HS-27A (cell line): ENCODE measurements at regions not wholly inside any gene's neighbourhood (a gene's known extent, or its start where the extent isn't known, plus 50 kb on each side); places are given as distances from the start of the nearest gene placed in this dataset.
A peak's percentile ranks its signal among the peaks of the same experiment; 100 is the strongest.

Experiments used
- DNase-seq: peaks from one replicate; pipeline ENCODE4 v3.0.0-alpha.2; 2012; ENCODE audit warnings: low read depth, missing footprints

- no peak for DNase-seq
These were observed 465.0 kb downstream of the KCTD8 start for GRCh38 chr4:43983610-43984009.

GRCh38 chr4:43987331-43987944 lies 461.2 kb downstream of the KCTD8 start:
- no peak for DNase-seq

GRCh38 chr4:43990551-43990950 lies 458.1 kb downstream of the KCTD8 start:
- no peak for DNase-seq

DNA sequence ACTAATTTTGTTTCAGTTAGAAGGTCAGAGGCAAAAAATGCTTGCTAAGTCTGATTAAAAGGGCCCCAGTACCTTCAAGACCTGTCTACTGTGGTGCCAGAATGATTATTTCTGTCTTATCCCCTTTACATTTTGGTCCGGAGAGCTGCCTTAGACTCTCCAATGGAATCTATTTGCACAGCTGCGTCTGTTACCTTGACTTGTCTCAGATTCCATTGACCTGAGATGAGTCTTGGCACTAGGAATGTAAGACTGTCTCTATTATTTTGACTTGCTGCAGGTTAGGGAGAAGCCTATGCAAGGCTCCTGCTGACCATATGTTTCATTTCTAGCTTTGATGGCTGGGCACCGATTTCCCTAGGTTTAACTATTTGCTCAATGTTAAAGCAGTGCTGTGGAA lies 457.6 kb downstream of the KCTD8 start:
- no peak for DNase-seq

DNA sequence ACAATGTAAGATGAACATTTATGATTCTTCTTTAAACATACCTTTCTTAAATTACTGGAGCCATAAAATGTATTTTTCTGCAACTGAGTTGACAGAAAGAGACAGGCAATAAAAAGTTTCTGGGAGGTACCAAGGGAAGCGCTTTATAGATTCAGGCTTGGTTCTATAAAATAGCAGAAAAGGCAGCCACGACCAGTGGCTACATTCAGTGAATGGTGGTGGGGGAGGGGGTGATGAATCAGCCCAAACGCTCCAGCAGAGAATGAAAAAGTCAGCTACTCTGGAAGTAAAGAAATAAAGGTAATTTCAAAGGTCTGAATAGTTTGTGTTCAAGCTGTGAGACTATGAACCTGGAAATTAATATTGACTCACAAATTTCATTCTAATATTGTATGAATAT lies 456.1 kb downstream of the KCTD8 start:
- no peak for DNase-seq

DNA sequence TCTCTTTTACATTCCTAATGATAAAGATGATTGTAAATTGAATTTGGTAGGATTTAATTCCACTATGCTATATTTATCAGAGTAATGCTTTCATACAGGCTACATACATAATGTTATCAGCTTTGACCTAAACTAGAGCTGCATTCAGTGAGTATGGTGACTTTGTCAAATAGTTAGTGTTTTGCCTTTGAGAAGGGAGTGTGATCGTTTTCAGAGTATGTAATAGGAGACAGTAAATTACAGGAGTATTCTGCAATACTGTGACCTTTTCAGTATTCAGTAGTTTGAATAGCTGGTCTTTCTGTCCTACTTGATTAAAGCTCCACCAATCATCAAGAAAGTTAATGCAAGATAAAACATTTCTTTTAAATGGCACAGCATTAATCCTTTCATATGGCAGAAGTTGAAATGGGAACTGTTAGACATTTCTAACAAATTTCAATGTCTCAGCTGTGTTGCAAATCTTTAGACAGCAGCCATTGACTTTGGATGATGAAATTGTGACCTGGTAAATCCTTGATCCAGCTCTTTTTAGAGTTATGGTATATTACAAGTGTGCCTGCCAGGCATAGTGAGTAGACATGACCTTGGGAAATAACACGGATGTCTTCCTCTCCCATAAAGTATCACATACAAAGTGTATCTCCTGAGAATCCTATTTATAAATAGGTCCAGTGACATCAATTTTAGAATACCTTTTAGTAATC lies 455.3 kb downstream of the KCTD8 start:
- no peak for DNase-seq

DNA sequence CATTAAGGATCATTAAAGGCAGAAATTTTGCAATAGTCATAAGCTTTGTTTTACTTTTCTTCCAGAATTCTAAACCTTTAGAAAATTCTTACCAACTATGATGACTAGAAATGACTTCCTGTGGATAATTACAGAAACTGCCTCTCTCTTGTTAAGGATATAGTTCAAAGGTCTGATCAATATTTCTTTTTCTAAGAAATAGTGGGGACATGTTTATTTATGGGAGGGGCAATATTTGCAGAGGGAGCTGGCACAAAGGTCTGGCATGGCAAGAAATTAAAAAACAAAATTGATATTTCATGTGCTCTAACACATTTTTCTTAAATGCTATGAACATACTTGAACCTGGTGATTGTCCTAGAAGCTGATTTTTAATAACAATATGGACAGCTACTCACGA lies 448.9 kb downstream of the KCTD8 start:
- no peak for DNase-seq

GRCh38 chr4:44002368-44002767 lies 446.2 kb downstream of the KCTD8 start:
- DNase-seq, result no peak

DNA sequence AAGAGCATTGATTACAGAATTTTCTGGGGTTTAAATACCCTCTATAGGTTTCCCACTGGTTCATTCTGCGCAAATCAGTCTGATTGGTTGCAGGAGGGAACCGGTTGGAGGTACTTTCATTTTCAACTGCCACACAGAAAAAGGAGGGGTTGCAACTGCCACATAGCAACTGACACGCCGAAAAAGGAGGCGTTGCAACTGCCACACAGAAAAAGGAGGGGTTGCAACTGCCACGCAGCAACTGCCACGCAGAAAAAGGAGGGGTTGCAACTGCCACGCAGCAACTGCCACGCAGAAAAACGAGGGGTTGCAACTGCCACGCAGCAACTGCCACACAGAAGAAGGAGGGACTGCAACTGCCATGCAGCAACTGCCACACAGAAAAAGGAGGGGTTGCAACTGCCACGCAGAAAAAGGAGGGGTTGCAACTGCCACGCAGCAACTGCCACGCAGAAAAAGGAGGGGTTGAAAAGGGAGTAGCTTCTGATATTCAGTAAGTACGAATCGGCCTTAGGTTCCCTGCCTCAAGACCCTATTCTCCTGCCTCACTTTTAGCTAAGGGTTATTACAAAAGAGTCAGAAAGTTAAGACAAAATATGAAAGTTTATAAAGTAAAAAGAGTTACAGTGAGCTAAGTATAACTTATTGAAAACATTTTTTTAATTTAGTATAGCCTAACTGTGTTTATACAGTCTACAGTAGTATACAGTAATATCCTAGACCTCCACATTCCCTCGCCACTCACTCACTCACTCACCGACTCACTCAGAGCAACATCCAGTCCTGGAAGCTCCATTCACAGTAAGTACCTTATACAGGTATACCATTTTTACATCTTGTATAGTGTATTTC lies 431.8 kb downstream of the KCTD8 start:
- DNase-seq, result peak; percentile 3

GRCh38 chr4:44017422-44017739 lies 431.2 kb downstream of the KCTD8 start:
- DNase-seq, result no peak

DNA sequence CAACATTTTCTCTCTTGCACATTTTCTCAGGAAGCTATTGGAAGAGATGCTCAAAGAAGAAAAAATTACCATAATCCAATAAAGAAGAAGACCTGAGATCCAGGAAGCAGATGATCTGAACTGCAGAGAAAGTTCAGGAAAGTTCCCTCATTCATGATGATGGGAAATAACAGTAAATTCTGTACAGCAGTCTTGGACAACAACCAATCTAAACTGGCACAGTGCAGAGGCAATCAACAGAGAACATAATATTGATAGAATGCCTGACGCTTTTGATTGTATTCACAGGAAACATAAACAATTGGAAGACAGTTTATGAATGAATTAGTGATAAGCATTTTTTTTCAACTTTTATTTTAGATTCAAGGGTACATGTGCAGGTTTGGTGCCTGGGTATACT lies 428.9 kb downstream of the KCTD8 start:
- no peak for DNase-seq

- no peak for DNase-seq
These were observed 423.1 kb downstream of the KCTD8 start for GRCh38 chr4:44025376-44026020.

DNA sequence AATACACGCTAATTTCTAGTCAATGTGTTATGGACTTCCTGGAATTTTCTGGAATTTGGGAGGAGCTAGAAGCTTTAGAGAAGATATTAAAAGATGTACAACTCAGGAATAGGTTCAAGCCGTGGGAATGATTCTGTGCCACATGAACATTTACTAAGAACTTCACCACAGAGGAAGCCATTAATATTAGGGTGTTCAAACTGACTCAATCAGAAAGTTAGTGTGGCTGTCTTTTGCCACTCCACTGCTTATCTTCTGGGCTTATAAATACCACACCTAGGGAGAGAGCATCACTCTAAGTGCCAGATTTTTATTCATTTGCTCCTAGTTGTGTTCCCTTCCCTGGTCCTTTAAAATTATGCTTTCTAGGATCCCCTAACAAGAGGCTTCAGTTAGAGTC lies 409.8 kb downstream of the KCTD8 start:
- DNase-seq, result no peak

- no peak for DNase-seq
These were observed 402.1 kb downstream of the KCTD8 start for GRCh38 chr4:44046491-44046890.

- no peak for DNase-seq
These were observed 391.9 kb downstream of the KCTD8 start for GRCh38 chr4:44056721-44057151.

GRCh38 chr4:44070843-44071242 lies 377.8 kb downstream of the KCTD8 start:
- DNase-seq, result no peak

GRCh38 chr4:44071959-44072955 lies 376.4 kb downstream of the KCTD8 start:
- DNase-seq, result no peak

DNA sequence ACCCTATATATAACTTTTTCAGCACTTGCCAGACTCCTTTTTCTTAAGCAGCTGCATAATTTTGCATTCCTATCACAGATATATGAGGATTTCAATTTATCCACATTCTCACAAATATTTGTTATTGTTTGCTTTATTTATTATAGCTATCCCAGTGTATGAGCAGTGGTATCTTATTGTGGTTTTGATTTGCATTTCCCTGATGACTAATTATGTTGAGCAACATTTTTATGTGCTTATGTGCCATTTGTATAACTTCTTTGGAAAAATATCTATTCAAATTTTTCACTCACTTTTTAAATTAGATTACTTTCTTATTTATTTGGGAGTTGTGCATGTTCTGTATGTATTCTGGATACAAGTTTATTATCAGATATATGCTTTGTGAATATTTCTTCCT lies 361.9 kb downstream of the KCTD8 start:
- no peak for DNase-seq

DNA sequence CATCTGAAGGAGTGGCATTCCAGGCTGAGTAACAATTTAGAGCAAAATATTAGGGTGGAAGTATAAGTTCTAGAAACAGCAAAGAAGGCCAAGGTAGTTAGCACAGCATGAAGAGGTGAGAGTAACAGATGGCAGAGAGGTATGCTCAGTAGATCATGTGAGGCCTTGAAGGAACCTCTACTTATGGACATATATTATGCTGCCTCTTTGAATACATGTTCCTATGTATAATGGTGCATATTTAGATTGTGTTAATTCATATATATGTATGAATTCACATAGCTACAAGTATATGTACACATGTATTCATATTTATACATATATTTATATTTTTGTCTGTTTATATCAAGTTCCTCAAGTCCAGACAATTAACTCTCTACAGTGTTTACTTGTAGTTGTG lies 355.2 kb downstream of the KCTD8 start:
- DNase-seq, result no peak

DNA sequence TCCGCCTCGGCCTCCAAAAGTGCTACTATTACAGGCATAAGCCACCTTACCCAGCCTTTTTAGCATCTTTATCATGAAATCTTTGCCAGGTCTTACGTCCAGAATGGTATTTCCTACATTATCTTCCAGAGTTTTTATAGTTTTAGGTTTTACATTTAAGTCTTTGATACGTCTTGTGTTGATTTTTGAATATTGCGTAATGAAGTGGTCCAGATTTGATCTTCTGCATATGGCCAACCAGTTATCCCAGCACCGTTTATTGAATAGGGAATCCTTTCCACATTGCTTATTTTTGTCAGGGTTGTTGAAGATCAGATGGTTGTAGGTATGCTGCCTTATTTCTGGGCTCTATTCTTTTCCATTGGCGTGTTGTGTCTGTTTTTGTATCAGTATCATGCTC lies 349.6 kb downstream of the KCTD8 start:
- DNase-seq, result no peak

GRCh38 chr4:44100456-44100855 lies 348.2 kb downstream of the KCTD8 start:
- no peak for DNase-seq
